ENCODE measurements at regions not wholly inside any gene's neighbourhood (a gene's known extent, or its start where the extent isn't known, plus 50 kb on each side); places are given as distances from the start of the nearest gene placed in this dataset.

- in situ Hi-C loops (cut with MboI) = no loop called here
- H3K27ac ChIP-seq = no peak overlapping the region
- no peaks in the 10 kb centered on the region for H3K9me2 ChIP-seq (ENCODE audit: insufficient read depth)
- DNase-seq = no peak
- no peak overlapping the region for H2AFZ ChIP-seq
- no peaks in the 10 kb centered on the region for H3K9me3 ChIP-seq (ENCODE audit: low read depth)
- no peaks in the 10 kb centered on the region for H4K20me1 ChIP-seq (ENCODE audit: insufficient read depth)
- 68 to 78% methylated on average over 3 of the region's 3 CpGs for WGBS, 2 experiments (ENCODE audit: low coverage in 1 of 2, low lambda C conversion rate in 2 of 2, missing lambda C conversion rate in 2 of 2)
- no peak overlapping the region for H3K4me2 ChIP-seq (ENCODE audit: unreplicated experiment)
- TF ChIP-seq EZH2phosphoT487 (IDR thresholded peaks at IDR 0.05; ENCODE audit: insufficient read depth, low read depth) = no peak
- TF ChIP-seq EZH2 (IDR thresholded peaks at IDR 0.05; ENCODE audit: insufficient read depth, poor library complexity, severe bottlenecking) = no peak
- H3F3A ChIP-seq (ENCODE audit: insufficient read depth) = peaks cover 25% of the 10 kb centered on the region
- no peak overlapping the region for H3K4me3 ChIP-seq
- H3K9ac ChIP-seq = no peak overlapping the region
- peaks cover 40% of the 10 kb centered on the region for H3K4me1 ChIP-seq (ENCODE audit: insufficient read depth)
- no peaks in the 10 kb centered on the region for H3K27me3 ChIP-seq (replicated peaks; ENCODE audit: insufficient read depth)
- no peaks in the 10 kb centered on the region for H3K36me3 ChIP-seq (ENCODE audit: low read depth)
- H3K79me2 ChIP-seq (ENCODE audit: insufficient read depth) = no peaks in the 10 kb centered on the region
Measured at GRCh38 chr7:47147213-47147631, 434.7 kb downstream of the TNS3 start.

- 0 to 5% methylated on average over 1 of the region's 1 CpG for WGBS, 2 experiments (ENCODE audit: low coverage in 1 of 2, low lambda C conversion rate in 2 of 2, missing lambda C conversion rate in 2 of 2)
- Histone ChIP-seq H3K27me3 (replicated peaks; ENCODE audit: insufficient read depth) (no peaks in the 10 kb centered on the region), H3K9ac (no peak overlapping the region), H3K36me3 (ENCODE audit: low read depth) (no peaks in the 10 kb centered on the region), H3K9me2 (ENCODE audit: insufficient read depth) (no peaks in the 10 kb centered on the region), H3K27ac (no peak overlapping the region), H2AFZ (no peak overlapping the region), H4K20me1 (ENCODE audit: insufficient read depth) (no peaks in the 10 kb centered on the region), H3K9me3 (ENCODE audit: low read depth) (no peaks in the 10 kb centered on the region), H3K4me1 (ENCODE audit: insufficient read depth) (peaks cover 42% of the 10 kb centered on the region), H3K4me3 (no peak overlapping the region), H3K79me2 (ENCODE audit: insufficient read depth) (no peaks in the 10 kb centered on the region), H3K4me2 (ENCODE audit: unreplicated experiment) (no peak overlapping the region), H3F3A (ENCODE audit: insufficient read depth) (peaks cover 21% of the 10 kb centered on the region)
- no peak for DNase-seq
- TF ChIP-seq EZH2 (IDR thresholded peaks at IDR 0.05; ENCODE audit: insufficient read depth, poor library complexity, severe bottlenecking) (no peak), EZH2phosphoT487 (IDR thresholded peaks at IDR 0.05; ENCODE audit: insufficient read depth, low read depth) (no peak)
- in situ Hi-C loops (cut with MboI) = no loop called here
Measured at GRCh38 chr7:47145982-47146381, 435.9 kb downstream of the TNS3 start.

- in situ Hi-C loops (cut with MboI) = no loop called here
- no peak overlapping the region for H3K4me2 ChIP-seq (ENCODE audit: unreplicated experiment)
- H3K27me3 ChIP-seq (replicated peaks; ENCODE audit: insufficient read depth) = no peaks in the 10 kb centered on the region
- H3K79me2 ChIP-seq (ENCODE audit: insufficient read depth) = no peaks in the 10 kb centered on the region
- TF ChIP-seq EZH2phosphoT487 (IDR thresholded peaks at IDR 0.05; ENCODE audit: insufficient read depth, low read depth) (no peak), EZH2 (IDR thresholded peaks at IDR 0.05; ENCODE audit: insufficient read depth, poor library complexity, severe bottlenecking) (no peak)
- DNase-seq = no peak
- H3F3A ChIP-seq (ENCODE audit: insufficient read depth) = peaks cover 21% of the 10 kb centered on the region
- H3K36me3 ChIP-seq (ENCODE audit: low read depth) = no peaks in the 10 kb centered on the region
- no peak overlapping the region for H3K4me3 ChIP-seq
- H3K4me1 ChIP-seq (ENCODE audit: insufficient read depth) = peaks cover 42% of the 10 kb centered on the region
- H3K9me2 ChIP-seq (ENCODE audit: insufficient read depth) = no peaks in the 10 kb centered on the region
- no peak overlapping the region for H3K27ac ChIP-seq
- H3K9me3 ChIP-seq (ENCODE audit: low read depth) = no peaks in the 10 kb centered on the region
- no peak overlapping the region for H3K9ac ChIP-seq
- H4K20me1 ChIP-seq (ENCODE audit: insufficient read depth) = no peaks in the 10 kb centered on the region
- H2AFZ ChIP-seq = no peak overlapping the region
- 53 to 67% methylated on average over 1 of the region's 1 CpG for WGBS, 2 experiments (ENCODE audit: low coverage in 1 of 2, low lambda C conversion rate in 2 of 2, missing lambda C conversion rate in 2 of 2)
Measured at GRCh38 chr7:47145186-47145725, 436.7 kb downstream of the TNS3 start.

DNA sequence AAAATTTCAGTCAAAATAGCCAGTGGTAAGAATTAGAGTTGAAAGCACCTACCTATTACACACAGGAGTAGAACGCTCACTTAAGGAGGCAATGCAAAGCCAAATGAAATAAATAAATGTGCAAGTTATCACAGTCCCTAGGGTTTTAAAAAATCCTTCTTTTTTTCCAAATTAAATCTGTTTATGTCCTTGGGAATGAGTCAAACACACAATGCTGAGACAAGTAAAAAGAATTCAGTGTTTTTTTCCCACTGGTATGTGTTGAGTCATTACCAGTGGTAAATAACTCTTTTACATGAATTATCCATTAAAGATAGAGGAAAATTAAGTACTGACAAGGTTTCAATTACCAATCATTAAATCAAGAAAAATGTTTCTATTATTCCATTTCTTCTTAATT, 438.6 kb downstream of the TNS3 start:
- no peaks in the 10 kb centered on the region for H3K27me3 ChIP-seq (replicated peaks; ENCODE audit: insufficient read depth)
- H3K9ac ChIP-seq = no peak overlapping the region
- WGBS, 2 experiments (ENCODE audit: low coverage in 1 of 2, low lambda C conversion rate in 2 of 2, missing lambda C conversion rate in 2 of 2) = 0 to 2% methylated on average over 1 of the region's 1 CpG
- peak overlapping the region; percentile 25; the same call in 1 of the 2 replicates for H3K27ac ChIP-seq
- H3K79me2 ChIP-seq (ENCODE audit: insufficient read depth) = no peaks in the 10 kb centered on the region
- H3K9me2 ChIP-seq (ENCODE audit: insufficient read depth) = no peaks in the 10 kb centered on the region
- no peaks in the 10 kb centered on the region for H4K20me1 ChIP-seq (ENCODE audit: insufficient read depth)
- H3K4me2 ChIP-seq (ENCODE audit: unreplicated experiment) = peak overlapping the region; percentile 68
- in situ Hi-C loops (cut with MboI) = no loop called here
- TF ChIP-seq EZH2phosphoT487 (IDR thresholded peaks at IDR 0.05; ENCODE audit: insufficient read depth, low read depth) = no peak
- TF ChIP-seq EZH2 (IDR thresholded peaks at IDR 0.05; ENCODE audit: insufficient read depth, poor library complexity, severe bottlenecking) = no peak
- DNase-seq = peak; percentile 88
- H3K36me3 ChIP-seq (ENCODE audit: low read depth) = no peaks in the 10 kb centered on the region
- peaks cover 35% of the 10 kb centered on the region for H3K4me1 ChIP-seq (ENCODE audit: insufficient read depth)
- peaks cover 20% of the 10 kb centered on the region for H3F3A ChIP-seq (ENCODE audit: insufficient read depth)
- H3K9me3 ChIP-seq (ENCODE audit: low read depth) = no peaks in the 10 kb centered on the region
- peak overlapping the region; percentile 10; the same call in 1 of the 2 replicates for H3K4me3 ChIP-seq
- no peak overlapping the region for H2AFZ ChIP-seq

GRCh38 chr7:47142867-47143175, 439.1 kb downstream of the TNS3 start:
- H2AFZ ChIP-seq = no peak overlapping the region
- 2 to 3% methylated on average over 1 of the region's 1 CpG for WGBS, 2 experiments (ENCODE audit: low coverage in 1 of 2, low lambda C conversion rate in 2 of 2, missing lambda C conversion rate in 2 of 2)
- peak overlapping the region; percentile 25; the same call in 1 of the 2 replicates for H3K27ac ChIP-seq
- H3K4me2 ChIP-seq (ENCODE audit: unreplicated experiment) = peak overlapping the region; percentile 68
- H3K79me2 ChIP-seq (ENCODE audit: insufficient read depth) = no peaks in the 10 kb centered on the region
- H3K9me2 ChIP-seq (ENCODE audit: insufficient read depth) = no peaks in the 10 kb centered on the region
- no peak overlapping the region for H3K9ac ChIP-seq
- H3F3A ChIP-seq (ENCODE audit: insufficient read depth) = peaks cover 16% of the 10 kb centered on the region
- no peak for DNase-seq
- no peaks in the 10 kb centered on the region for H3K36me3 ChIP-seq (ENCODE audit: low read depth)
- no peak for TF ChIP-seq EZH2 (IDR thresholded peaks at IDR 0.05; ENCODE audit: insufficient read depth, poor library complexity, severe bottlenecking)
- no peaks in the 10 kb centered on the region for H4K20me1 ChIP-seq (ENCODE audit: insufficient read depth)
- peaks cover 30% of the 10 kb centered on the region for H3K4me1 ChIP-seq (ENCODE audit: insufficient read depth)
- in situ Hi-C loops (cut with MboI) = no loop called here
- peak overlapping the region; percentile 10; the same call in 1 of the 2 replicates for H3K4me3 ChIP-seq
- no peaks in the 10 kb centered on the region for H3K27me3 ChIP-seq (replicated peaks; ENCODE audit: insufficient read depth)
- no peaks in the 10 kb centered on the region for H3K9me3 ChIP-seq (ENCODE audit: low read depth)

Data from GM23248 (cell line).